Fibroblast of mammary gland (primary cell): ENCODE measurements at regions not wholly inside any gene's neighbourhood (a gene's known extent, or its start where the extent isn't known, plus 50 kb on each side); places are given as distances from the start of the nearest gene placed in this dataset.

ENCODE experiments used
- DNase-seq: peaks from one replicate; pipeline ENCODE4 v3.0.0-alpha.2; 2010; ENCODE audit warnings: low read depth
- H3K4me3 ChIP-seq: 2 replicates; pipeline ENCODE4 v1.5.1; 2011; ENCODE audit warnings: low read depth, mild to moderate bottlenecking, low read length, moderate library complexity; ENCODE audit not compliant: control insufficient read depth
- TF ChIP-seq, protein P1 (sequence below): conservative IDR thresholded peaks from 2 replicates; pipeline ENCODE4 v1.5.1; 2011; ENCODE audit warnings: low read depth, low read length, inconsistent platforms; ENCODE audit not compliant: control insufficient read depth, insufficient read depth

DNA sequence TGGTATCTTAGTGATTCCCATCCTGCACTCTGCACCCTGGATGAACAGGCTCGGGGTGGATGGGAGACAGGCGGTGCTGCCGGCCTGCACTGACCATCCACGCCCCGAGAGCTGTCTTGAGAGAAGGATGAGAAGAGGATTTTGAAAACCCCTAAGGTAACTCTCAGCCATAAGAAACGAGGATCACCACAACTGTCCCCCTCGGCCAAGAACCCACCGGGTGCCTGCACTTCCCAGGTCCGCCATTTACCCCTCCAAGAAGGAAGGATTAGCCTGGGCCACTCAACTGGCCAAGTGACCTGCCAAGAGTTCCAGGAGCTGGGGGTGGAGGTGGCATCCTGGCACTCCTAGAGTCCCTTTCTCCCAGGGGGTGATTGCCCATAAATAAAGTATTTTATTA, 302.4 kb upstream of the TNRC6C start:
- TF ChIP-seq, protein P1, sequence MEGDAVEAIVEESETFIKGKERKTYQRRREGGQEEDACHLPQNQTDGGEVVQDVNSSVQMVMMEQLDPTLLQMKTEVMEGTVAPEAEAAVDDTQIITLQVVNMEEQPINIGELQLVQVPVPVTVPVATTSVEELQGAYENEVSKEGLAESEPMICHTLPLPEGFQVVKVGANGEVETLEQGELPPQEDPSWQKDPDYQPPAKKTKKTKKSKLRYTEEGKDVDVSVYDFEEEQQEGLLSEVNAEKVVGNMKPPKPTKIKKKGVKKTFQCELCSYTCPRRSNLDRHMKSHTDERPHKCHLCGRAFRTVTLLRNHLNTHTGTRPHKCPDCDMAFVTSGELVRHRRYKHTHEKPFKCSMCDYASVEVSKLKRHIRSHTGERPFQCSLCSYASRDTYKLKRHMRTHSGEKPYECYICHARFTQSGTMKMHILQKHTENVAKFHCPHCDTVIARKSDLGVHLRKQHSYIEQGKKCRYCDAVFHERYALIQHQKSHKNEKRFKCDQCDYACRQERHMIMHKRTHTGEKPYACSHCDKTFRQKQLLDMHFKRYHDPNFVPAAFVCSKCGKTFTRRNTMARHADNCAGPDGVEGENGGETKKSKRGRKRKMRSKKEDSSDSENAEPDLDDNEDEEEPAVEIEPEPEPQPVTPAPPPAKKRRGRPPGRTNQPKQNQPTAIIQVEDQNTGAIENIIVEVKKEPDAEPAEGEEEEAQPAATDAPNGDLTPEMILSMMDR = no peak
- H3K4me3 ChIP-seq = no peak overlapping the region

DNA sequence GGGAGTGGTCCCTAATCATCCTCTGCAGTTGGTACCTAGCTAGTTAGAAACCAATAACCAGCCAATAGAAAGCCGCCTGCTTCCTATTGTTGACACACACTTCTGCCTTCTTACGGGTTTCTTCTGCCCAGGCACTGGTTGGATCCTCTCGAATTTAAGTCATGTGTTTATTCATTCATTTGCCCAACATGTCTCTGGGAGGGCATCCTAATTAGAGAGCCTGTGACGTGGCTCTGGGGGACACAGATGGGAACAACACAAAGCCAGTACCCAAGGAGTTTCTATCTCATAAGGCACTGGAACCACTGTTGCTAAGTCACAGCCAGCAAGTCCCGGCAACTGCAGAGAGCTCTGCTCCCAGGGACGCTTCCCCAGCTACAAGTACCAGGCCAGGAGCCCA, 300.7 kb upstream of the TNRC6C start:
- TF ChIP-seq, protein P1 = no peak
- no peak overlapping the region for H3K4me3 ChIP-seq
- no peak for DNase-seq

More for the DNA sequence above, 302.4 kb upstream of the TNRC6C start:
- no peak for DNase-seq

DNA sequence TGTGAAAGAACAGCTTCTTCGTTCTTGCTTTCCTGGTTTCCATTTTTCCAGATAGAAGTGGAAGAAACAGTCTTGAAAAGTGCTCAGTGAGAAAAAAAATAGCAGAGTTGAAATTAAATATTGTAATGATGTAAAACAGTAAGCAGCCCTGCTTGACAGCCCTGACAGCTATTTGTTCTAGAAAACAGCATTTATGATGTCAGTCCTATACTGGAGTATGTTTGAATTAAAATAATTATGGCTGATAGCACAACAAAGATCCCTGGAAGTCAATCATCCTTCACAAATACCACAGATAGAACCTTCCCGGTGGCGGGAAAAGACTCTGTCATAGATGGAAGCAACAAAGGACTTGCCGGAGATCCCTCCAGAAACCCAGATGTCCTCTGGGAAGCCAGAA, 298.0 kb upstream of the TNRC6C start:
- no peak overlapping the region for H3K4me3 ChIP-seq
- no peak for DNase-seq
- TF ChIP-seq, protein P1 = no peak

DNA sequence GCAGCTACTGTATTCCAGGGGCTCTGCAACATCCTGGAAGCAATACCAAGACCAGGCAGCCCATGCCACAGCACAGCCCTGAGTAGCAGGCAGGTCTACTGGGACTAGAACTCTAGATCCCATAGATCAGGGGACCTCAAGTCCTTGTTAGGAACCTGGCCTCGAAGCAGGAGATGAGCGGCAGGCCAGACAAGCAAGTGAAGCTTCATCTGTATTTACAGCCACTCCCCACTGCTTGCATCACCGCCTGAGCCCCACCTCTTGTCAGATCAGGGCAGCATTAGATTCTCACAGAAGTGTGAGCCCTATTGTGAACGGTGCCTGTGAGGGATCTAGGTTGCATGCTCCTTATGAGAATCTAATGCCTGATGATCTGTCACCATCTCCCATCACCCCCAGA, 295.7 kb upstream of the TNRC6C start:
- H3K4me3 ChIP-seq = no peak overlapping the region
- TF ChIP-seq, protein P1 = no peak
- no peak for DNase-seq

DNA sequence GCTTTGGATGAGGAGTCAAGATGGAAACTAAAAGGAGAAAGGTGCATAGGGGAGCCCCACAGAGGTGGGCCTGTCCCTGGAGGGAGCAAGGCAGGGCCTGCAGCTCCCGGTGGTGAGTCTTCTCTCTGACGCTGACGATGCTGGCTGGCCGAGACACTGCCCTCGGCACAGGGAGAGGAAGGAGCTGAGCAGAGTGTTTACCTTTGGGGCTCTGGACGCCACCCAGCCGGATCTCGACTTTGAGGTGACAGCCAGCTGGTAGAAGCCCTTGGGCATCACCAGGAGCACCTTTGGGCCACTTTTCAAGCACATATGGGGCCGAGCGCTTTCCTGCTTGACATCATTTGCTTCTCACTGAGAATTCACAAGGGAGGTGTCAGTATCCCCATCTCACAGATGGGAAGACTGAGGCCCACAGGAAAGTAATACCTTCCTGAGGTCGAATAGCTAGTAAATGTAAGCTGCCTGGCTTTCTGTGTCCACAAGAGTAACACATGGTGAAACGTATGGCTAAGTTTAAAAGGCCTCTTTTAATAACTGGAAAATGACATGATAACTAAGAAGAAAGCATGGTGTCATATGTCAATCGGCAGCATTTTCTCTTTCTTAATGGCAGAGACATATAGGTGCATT, 294.3 kb upstream of the TNRC6C start:
- TF ChIP-seq, protein P1 = no peak
- DNase-seq = no peak
- H3K4me3 ChIP-seq = no peak overlapping the region

DNA sequence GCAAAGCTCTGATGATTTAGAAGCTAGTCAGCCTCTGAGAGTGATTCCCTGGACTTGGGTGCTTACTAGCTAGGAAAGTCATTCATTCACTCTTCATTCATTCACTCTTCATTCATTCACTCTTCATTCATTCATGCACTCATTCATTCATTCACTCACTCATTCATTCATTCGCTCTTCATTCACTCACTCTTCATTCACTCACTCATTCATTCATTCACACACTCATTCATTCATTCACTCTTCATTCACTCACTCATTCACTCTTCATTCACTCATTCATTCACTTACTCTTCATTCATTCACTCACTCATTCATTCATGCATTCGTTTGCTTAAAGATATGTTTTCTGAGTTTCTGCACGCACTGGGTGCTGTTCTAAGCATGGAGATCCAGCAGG, 292.7 kb upstream of the TNRC6C start:
- TF ChIP-seq, protein P1 = no peak
- no peak for DNase-seq
- no peak overlapping the region for H3K4me3 ChIP-seq

DNA sequence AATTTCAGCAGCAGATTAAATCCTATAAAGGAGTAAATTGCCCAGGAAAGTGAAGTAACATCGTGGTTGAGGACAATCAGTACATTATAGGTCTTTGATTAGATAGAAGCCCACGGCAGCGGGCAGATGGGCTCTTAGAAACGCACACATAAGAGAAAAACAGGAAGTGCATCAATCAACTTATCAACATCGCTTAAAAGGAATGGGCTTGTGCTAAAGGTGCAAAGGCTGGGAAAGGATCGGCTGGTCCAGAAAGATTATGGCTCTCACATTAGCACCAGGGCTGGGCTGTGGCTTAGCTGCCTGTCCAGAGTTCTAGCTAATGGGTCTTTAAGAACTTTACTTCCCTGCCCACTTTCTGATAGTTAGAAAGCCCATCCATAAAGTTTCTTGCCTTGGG, 292.0 kb upstream of the TNRC6C start:
- no peak overlapping the region for H3K4me3 ChIP-seq
- no peak for DNase-seq
- TF ChIP-seq, protein P1 = no peak
